H7 (cell line): ENCODE measurements at regions not wholly inside any gene's neighbourhood (a gene's known extent, or its start where the extent isn't known, plus 50 kb on each side); places are given as distances from the start of the nearest gene placed in this dataset.

Experiments
- DNase-seq: peaks from one replicate; pipeline ENCODE4 v3.0.0; 2012
- H3K27me3 ChIP-seq: 2 replicates; pipeline ENCODE4 v1.6.0; 2011; ENCODE audit warnings: mild to moderate bottlenecking, low read length; ENCODE audit not compliant: control insufficient read depth, insufficient read depth
- H3K36me3 ChIP-seq: replicated peaks from 2 replicates; pipeline ENCODE4 v1.5.1; 2011; ENCODE audit warnings: low read length; ENCODE audit not compliant: control insufficient read depth, insufficient read depth
- H3K4me3 ChIP-seq: 2 replicates; pipeline ENCODE4 v1.5.1; 2011; ENCODE audit warnings: low read depth, mild to moderate bottlenecking, control low read depth, low read length, moderate library complexity; ENCODE audit not compliant: insufficient read depth

GRCh38 chr1:78420688-78421087 is 70.1 kb upstream of the PTGFR start:
- Histone ChIP-seq H3K27me3 (no peaks in the 10 kb centered on the region; the same call in 1 of the 2 replicates), H3K36me3 (no peaks in the 10 kb centered on the region), H3K4me3 (no peak overlapping the region)
- no peak for DNase-seq

- Histone ChIP-seq H3K4me3 (no peak overlapping the region), H3K27me3 (no peaks in the 10 kb centered on the region; the same call in 1 of the 2 replicates), H3K36me3 (no peaks in the 10 kb centered on the region)
- DNase-seq = no peak
Observed at GRCh38 chr1:78424720-78425119, 66.1 kb upstream of the PTGFR start.

GRCh38 chr1:78426408-78426807 is 64.4 kb upstream of the PTGFR start:
- Histone ChIP-seq H3K27me3 (no peaks in the 10 kb centered on the region; the same call in 1 of the 2 replicates), H3K36me3 (no peaks in the 10 kb centered on the region), H3K4me3 (no peak overlapping the region)
- no peak for DNase-seq

GRCh38 chr1:78427506-78427905 is 63.3 kb upstream of the PTGFR start:
- DNase-seq = no peak
- Histone ChIP-seq H3K27me3 (no peaks in the 10 kb centered on the region; the same call in 1 of the 2 replicates), H3K36me3 (no peaks in the 10 kb centered on the region), H3K4me3 (no peak overlapping the region)

GRCh38 chr1:78432016-78432415 is 58.8 kb upstream of the PTGFR start:
- H3K4me3 ChIP-seq = no peak overlapping the region
- H3K36me3 ChIP-seq = no peaks in the 10 kb centered on the region
- DNase-seq = no peak
- no peaks in the 10 kb centered on the region for H3K27me3 ChIP-seq

GRCh38 chr1:78434351-78434750 is 56.4 kb upstream of the PTGFR start:
- no peaks in the 10 kb centered on the region for H3K27me3 ChIP-seq
- H3K36me3 ChIP-seq = no peaks in the 10 kb centered on the region
- H3K4me3 ChIP-seq = no peak overlapping the region
- DNase-seq = no peak

GRCh38 chr1:78436961-78437360 is 53.8 kb upstream of the PTGFR start:
- H3K4me3 ChIP-seq = no peak overlapping the region
- no peaks in the 10 kb centered on the region for H3K36me3 ChIP-seq
- no peak for DNase-seq
- H3K27me3 ChIP-seq = no peaks in the 10 kb centered on the region

GRCh38 chr1:78437396-78437795 is 53.4 kb upstream of the PTGFR start:
- no peaks in the 10 kb centered on the region for H3K36me3 ChIP-seq
- H3K27me3 ChIP-seq = no peaks in the 10 kb centered on the region
- no peak for DNase-seq
- no peak overlapping the region for H3K4me3 ChIP-seq

- H3K36me3 ChIP-seq = no peaks in the 10 kb centered on the region
- no peak for DNase-seq
- no peaks in the 10 kb centered on the region for H3K27me3 ChIP-seq
- no peak overlapping the region for H3K4me3 ChIP-seq
Observed at GRCh38 chr1:78437941-78438340, 52.8 kb upstream of the PTGFR start.

- DNase-seq = no peak
- H3K4me3 ChIP-seq = no peak overlapping the region
Observed at GRCh38 chr1:78440381-78440793, 50.4 kb upstream of the PTGFR start.

More at GRCh38 chr1:78440381-78440793, 50.4 kb upstream of the PTGFR start:
- no peaks in the 10 kb centered on the region for H3K36me3 ChIP-seq
- no peaks in the 10 kb centered on the region for H3K27me3 ChIP-seq
